GM19397 (cell line): ENCODE measurements at regions not wholly inside any gene's neighbourhood (a gene's known extent, or its start where the extent isn't known, plus 50 kb on each side); places are given as distances from the start of the nearest gene placed in this dataset.
"Not testable (repeated sequence)": the region's sequence is repeated elsewhere in the genome, so short reads cannot be mapped to it uniquely, and the experiment has no call there.

Source experiments
- ATAC-seq: cut with Tn5 transposase; IDR thresholded peaks from one replicate; pipeline ENCODE4 v1.9.1; 2021; ENCODE audit warnings: mild to moderate bottlenecking, moderate library complexity; ENCODE audit not compliant: unreplicated experiment

DNA sequence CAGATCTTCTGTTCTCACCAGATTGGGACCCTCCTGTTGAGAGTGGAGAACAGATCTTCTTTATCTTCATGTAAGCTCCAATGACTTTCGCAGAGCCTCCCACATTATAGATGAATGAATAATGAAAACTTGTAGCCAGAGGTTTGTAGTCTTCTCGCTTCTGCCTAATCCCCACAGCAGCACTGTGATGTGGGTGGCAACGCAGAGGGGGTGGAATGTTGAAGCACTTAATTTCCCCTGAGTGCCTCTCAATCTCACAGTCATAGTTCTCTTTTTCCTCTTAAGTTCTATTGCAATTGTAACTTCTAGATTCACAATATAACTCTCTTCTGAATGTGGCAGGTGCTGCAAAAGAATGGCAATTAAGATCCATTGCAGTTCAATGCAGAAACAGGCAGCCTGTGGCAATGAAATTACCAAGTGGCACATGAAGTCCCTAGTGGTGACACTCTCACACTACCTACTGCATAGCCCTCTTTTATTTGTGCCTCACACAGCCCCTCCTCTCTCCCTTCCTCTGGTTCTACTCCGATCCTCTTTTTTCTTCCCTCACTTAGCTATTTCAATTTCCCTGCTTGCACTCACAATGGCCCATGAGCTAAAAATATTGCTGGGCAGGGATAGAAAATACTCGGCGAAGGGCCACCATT lies 281.9 kb downstream of the UBE3D start:
- no peak for ATAC-seq

- no peak for ATAC-seq
Observed at GRCh38 chr6:82785206-82785605, 280.4 kb downstream of the UBE3D start.

DNA sequence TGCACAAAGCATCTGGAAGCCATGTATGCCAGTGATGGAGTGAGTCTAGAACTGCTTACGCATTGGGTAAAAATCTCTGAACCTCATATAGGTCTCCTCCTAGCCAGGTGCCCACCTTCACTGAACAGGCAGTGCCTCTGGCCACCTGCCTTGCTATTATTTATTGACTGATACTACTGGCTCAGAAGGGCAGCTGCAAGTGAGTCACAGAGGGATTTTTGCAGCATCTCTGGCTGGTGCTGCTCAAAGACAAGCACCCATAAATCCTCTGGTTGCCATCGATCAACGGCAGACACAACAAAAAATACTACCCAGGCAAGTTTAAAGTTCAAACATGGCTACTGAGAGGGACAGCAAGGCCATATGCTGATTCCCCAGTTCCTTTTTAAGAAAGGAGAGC lies 279.4 kb downstream of the UBE3D start:
- ATAC-seq: no peak

- ATAC-seq: no peak
Observed at GRCh38 chr6:82795940-82796339, 269.7 kb downstream of the UBE3D start.

DNA sequence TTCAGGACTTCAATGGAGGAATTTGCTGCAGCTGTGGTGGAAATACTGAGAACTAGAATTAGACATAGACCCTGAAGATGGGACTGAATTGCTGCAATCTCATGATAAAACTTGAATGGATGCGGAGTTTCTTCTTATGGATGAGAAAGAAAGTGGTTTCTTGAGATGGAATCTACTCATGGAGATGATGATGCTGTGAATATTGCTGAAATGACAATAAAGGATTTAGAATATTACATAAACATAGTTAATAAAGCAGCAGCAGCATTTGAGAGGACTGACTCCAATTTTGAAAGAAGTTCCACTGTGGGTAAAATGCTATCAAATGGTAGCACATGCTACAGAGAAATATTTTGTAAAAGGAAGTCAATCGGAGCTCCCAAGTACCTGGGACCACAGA lies 264.6 kb downstream of the UBE3D start:
- ATAC-seq: no peak

DNA sequence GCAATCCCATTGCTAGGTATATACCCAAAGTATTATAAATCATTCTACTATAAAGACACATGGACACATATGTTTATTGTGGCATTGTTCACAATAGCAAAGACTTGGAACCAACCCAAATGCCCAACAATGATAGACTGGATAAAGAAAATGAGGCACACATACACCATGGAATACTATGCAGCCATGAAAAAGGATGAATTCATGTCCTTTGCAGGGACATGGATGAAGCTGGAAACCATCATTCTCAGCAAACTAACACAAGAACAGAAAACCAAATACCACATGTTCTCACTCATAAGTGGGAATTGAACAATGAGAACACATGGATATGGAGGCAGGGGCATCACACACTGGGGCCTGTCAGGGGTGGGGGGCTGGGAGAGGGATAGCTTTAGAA lies 249.4 kb downstream of the UBE3D start:
- ATAC-seq: not testable (repeated sequence)

DNA sequence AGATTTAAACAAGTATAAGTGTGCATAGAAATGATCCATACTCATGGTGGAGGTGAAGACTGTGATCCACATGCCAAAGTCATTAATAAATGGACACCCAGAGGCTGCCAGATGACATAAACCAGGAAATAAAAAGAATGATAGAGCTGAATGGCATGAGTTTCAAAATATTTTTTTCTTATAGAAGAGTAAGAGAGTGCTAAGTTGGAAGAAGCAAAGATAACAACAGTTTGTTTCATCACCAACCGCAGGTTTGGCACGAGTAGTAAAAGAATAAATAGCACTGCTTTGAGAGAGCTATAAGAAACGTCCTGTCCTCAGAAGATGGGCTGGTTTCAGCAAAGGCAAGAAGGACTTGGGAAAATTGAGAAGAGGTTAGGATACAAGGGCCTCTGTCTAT lies 246.9 kb downstream of the UBE3D start:
- ATAC-seq: no peak

- ATAC-seq: no peak
Observed at GRCh38 chr6:82823361-82823760, 242.3 kb downstream of the UBE3D start.

DNA sequence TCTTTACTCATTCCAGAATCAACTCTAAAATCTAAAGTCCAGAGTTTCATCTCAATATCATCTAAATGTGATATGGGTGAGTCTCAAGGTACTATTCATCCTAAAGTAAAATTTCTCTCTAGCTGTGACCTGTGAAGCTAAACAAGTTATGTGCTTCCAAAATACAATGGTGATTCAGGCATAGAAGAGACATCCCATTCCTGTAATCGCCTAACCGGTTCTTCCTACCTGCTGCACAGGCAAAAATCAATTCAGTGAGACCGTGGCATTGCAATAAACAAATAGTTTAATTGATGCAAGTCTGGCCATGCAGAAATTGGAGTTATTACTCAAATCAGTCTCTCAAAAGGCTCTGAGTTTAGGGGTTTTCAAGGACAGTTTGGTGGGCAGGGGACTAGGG lies 232.8 kb downstream of the UBE3D start:
- ATAC-seq: no peak

GRCh38 chr6:82833481-82833880 lies 232.2 kb downstream of the UBE3D start:
- ATAC-seq: no peak

DNA sequence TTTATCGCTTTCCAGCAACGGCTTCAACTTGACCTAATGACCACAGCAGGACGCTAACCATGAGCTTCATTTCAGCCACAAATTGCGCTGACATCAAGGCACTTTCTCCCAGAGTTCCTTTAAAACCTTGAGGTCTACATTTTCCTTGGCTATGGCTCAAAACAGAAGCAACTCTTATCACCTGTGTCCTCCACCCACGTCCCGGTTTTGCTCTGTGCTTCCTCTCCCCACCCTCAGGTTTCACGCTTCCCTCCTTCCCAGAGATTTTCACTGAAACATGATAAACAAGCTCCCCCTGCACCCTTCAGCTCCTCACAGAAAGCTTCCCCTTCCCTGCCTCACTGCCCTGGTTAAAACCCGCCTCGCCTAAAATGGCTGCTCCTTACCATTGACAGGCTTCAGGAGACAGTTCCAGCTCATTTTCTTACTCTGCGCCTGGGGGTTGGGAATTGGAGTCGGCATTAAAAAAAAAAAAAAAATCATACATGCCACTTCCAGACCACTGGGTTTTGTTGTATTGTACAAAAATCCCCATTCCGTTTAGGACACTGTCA lies 229.5 kb downstream of the UBE3D start:
- ATAC-seq: no peak

DNA sequence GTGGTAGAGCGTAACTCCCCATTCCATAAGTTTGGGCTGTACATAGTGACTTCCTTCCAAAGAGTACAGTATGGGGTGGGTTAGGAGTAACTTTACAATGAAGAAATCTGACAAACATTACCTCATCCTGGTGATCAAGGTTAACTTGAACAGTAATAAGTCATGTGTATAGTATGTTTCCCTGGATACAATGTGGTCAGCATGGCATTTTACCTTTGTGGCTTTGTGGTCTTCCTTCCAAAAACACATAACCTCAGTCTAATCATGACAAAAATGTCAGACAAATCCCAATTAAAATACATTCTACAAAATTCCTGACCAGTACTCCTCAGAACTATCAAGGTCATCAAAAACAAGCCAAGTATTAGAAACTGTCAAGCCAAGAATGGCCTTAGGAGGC lies 225.1 kb downstream of the UBE3D start:
- no peak for ATAC-seq

GRCh38 chr6:82841309-82841708 lies 224.3 kb downstream of the UBE3D start:
- ATAC-seq: no peak
